ENCODE measurements at regions not wholly inside any gene's neighbourhood (a gene's known extent, or its start where the extent isn't known, plus 50 kb on each side); places are given as distances from the start of the nearest gene placed in this dataset.

DNA sequence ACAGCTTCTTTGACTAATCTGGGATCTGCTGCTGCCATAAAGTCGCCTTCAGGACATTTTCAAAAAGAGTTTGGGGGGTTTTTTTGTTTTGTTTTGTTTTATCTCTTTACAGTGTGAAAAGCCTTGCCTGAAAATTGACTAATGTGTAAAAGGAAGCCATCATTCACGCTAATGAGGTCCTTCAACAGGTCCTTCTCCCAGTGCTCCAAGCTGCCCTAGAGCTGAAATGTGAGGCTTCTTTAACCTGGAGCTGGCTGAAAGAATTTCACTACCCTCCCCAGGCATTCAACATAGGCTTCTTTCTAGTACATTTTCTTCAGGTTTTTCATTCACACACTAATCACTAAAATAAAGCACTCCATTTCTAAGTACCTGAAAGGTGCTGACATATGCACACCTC is 145.1 kb upstream of the PRDM1 start:
- POLR2A ChIA-PET (ENCODE audit: low non-redundant PET): no interaction called here
- CTCF ChIA-PET: no interaction called here

DNA sequence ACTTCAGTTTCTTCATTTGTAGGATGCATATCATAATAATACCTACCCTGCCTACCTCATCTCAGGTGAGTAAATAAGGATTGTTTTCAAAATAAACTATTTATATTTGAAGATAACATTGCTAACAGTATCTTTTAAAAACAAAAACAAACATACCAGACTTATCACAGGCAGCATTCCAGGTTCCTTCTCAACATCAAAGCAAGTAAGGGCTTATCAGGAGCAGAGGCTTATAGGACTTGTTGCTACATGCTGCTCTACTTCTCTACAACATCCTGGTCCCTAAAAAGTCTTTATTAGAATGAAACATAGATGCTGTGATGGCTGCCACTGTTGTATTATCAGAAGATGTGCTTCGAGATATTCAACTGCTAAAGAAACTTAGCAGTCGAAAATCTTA is 149.2 kb upstream of the PRDM1 start:
- DNase-seq (ENCODE audit: low spot score): no peak
- POLR2A ChIA-PET (ENCODE audit: low non-redundant PET): no interaction called here
- CTCF ChIA-PET: no interaction called here
- TF ChIP-seq, protein P1, sequence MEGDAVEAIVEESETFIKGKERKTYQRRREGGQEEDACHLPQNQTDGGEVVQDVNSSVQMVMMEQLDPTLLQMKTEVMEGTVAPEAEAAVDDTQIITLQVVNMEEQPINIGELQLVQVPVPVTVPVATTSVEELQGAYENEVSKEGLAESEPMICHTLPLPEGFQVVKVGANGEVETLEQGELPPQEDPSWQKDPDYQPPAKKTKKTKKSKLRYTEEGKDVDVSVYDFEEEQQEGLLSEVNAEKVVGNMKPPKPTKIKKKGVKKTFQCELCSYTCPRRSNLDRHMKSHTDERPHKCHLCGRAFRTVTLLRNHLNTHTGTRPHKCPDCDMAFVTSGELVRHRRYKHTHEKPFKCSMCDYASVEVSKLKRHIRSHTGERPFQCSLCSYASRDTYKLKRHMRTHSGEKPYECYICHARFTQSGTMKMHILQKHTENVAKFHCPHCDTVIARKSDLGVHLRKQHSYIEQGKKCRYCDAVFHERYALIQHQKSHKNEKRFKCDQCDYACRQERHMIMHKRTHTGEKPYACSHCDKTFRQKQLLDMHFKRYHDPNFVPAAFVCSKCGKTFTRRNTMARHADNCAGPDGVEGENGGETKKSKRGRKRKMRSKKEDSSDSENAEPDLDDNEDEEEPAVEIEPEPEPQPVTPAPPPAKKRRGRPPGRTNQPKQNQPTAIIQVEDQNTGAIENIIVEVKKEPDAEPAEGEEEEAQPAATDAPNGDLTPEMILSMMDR (conservative IDR thresholded peaks at IDR 0.05; ENCODE audit: low read depth): no peak
- H3K27ac ChIP-seq: no peak overlapping the region

More for the DNA sequence above, 145.1 kb upstream of the PRDM1 start:
- no peak overlapping the region for H3K27ac ChIP-seq
- DNase-seq (ENCODE audit: low spot score): no peak
- TF ChIP-seq, protein P1 (conservative IDR thresholded peaks at IDR 0.05; ENCODE audit: low read depth): no peak

DNA sequence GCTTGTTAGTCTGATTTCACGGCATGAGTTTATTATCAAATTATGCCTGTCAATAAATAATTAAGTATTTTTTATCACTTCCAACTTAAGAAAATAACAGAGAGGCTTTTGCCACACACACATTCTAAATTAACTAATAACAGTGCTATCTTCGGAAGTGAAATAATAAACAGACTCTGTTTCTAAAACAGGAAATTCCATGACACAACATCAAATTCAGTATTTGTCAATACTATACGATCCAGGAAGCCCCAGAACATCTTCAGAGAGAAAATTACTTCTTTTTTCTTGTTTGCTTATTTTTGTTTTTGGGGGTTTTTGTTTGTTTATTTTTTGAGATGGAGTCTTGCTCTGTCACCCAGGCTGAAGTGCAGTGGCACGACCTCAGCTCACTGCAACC is 150.7 kb upstream of the PRDM1 start:
- POLR2A ChIA-PET (ENCODE audit: low non-redundant PET): no interaction called here

DNA sequence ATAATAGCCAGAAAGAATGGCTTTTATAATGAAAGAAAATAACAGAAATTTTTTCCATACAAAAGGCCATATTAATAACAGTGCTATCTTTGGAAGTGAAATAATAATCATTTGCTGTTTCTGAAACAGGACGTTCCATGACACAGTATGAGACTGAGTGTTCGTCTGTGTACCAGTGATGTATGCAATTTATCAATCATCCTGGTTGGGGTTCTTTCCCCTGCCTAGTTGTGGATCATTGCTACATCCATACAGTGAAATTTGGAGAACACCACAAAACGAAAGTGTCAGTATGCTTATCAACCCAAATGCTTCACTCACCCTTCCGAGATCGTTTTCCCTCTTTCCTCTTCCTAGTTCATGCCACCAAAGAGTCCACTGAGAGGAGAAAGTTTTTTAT is 151.4 kb upstream of the PRDM1 start:
- no peak overlapping the region for H3K27ac ChIP-seq
- POLR2A ChIA-PET (ENCODE audit: low non-redundant PET): no interaction called here
- CTCF ChIA-PET: no interaction called here
- DNase-seq (ENCODE audit: low spot score): no peak
- TF ChIP-seq, protein P1 (conservative IDR thresholded peaks at IDR 0.05; ENCODE audit: low read depth): no peak

More for the DNA sequence above, 150.7 kb upstream of the PRDM1 start:
- TF ChIP-seq, protein P1 (conservative IDR thresholded peaks at IDR 0.05; ENCODE audit: low read depth): no peak
- CTCF ChIA-PET: no interaction called here
- H3K27ac ChIP-seq: no peak overlapping the region
- no peak for DNase-seq (ENCODE audit: low spot score)

DNA sequence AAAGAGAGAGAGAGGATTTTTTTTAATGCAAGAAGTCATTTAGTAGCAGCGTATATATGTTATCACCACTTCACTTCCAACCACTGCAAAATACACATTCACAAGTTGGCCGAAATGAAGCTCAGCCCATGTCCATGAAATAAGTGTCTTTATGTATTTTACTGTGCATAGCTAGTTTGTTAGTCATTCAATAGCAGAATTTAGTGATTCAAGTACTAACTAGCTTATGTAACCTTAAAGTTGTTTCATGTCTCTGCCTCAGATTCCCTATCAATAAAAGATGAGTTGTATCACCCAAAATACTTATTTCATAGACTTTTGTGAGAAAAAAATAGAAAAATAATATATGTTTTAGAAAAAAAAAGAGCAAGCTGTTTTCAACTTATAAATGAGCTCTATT is 153.7 kb upstream of the PRDM1 start:
- H3K27ac ChIP-seq: no peak overlapping the region
- ChIA-PET CTCF (interaction anchor here (0.6 kb wide), 1 partner anchor 39 kb away, joined by 3 read pairs; no protein-coding TSS in a partner anchor), POLR2A (ENCODE audit: low non-redundant PET) (no interaction called here)
- peak; percentile 17 for DNase-seq (ENCODE audit: low spot score)
- TF ChIP-seq, protein P1 (conservative IDR thresholded peaks at IDR 0.05; ENCODE audit: low read depth): no peak

DNA sequence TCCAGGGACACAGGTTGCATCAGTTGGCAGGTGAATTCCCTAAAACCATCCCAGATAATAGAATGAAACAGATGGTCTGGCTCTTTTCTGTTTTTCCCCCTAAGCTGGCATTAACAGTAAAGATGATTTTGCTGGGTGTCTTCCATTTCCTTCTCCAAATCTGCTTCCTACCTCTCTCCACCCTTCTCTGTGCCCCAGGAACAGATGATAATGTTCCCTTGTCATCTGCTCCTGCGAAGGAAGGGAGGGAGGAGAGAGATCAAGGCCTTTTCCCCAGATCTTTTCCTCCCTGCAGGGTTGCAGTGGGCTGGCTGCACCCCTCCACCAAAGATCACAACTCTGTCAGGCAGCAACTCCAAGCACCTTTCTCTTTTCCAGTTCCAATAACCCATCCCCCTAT is 156.5 kb upstream of the PRDM1 start:
- POLR2A ChIA-PET (ENCODE audit: low non-redundant PET): no interaction called here
- TF ChIP-seq, protein P1 (conservative IDR thresholded peaks at IDR 0.05; ENCODE audit: low read depth): no peak
- CTCF ChIA-PET: no interaction called here
- DNase-seq (ENCODE audit: low spot score): no peak
- H3K27ac ChIP-seq: no peak overlapping the region

DNA sequence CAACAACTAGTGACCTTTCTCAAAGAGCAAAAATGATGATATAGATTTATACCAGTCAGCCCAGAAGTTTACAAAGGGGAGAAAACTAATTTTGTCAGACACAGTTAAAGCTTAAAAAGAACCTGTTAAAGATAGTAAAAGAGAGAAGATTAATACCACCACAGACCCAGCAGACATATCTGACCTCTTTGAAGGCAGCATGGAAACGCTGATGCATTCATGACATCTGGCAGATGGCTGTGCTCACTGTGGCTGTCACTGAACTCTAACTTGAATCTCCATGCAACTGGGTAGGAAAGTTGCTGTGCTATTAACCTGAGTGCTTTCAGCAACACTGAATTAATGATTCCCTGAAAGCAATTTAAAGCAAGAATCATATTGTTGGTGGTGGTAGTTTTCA is 159.8 kb upstream of the PRDM1 start:
- ChIA-PET POLR2A (ENCODE audit: low non-redundant PET) (no interaction called here), CTCF (interaction anchor here (0.6 kb wide), 1 partner anchor 32 kb away, joined by 3 read pairs; no protein-coding TSS in a partner anchor)
- TF ChIP-seq, protein P1 (conservative IDR thresholded peaks at IDR 0.05; ENCODE audit: low read depth): no peak
- DNase-seq (ENCODE audit: low spot score): no peak
- H3K27ac ChIP-seq: no peak overlapping the region
